SK-N-SH (cell line): ENCODE measurements at regions not wholly inside any gene's neighbourhood (a gene's known extent, or its start where the extent isn't known, plus 50 kb on each side); places are given as distances from the start of the nearest gene placed in this dataset.

Source experiments
- CTCF ChIA-PET: fragments of 300-600, 350-600 bp; formaldehyde crosslinking; extraction: SDS; loops from one replicate; lab custom pipeline; 2021; lab: Yijun Ruan, JAX
- POLR2A ChIA-PET: fragments of 350-600 bp; sonication (Branson Sonifier 250); formaldehyde crosslinking; extraction: SDS; loops from one replicate; lab custom pipeline; 2020; ENCODE audit warnings: antibody characterized with exemption, inconsistent platforms; lab: Yijun Ruan, JAX
- DNase-seq: peaks from one replicate; pipeline ENCODE4 v3.0.0; 2012
- H2AFZ ChIP-seq: fragments of 200-600 bp; sonication (generic); 2 replicates; pipeline ENCODE4 v1.8.1; 2016; ENCODE audit warnings: antibody characterized with exemption, mild to moderate bottlenecking, low read depth
- H3F3A ChIP-seq: fragments of 200-600 bp; sonication (generic); replicated peaks from 2 replicates; pipeline ENCODE3; 2016; ENCODE audit warnings: antibody characterized with exemption, mild to moderate bottlenecking; ENCODE audit not compliant: insufficient read depth
- H3K27ac ChIP-seq, 2 experiments: fragments of 200-500 bp in 1 of 2; fragments of 200-600 bp in 1 of 2; sonication (Bioruptor generic) in 1 of 2; sonication (generic), shearing (Covaris generic) in 1 of 2; 2 replicates each; pipeline versions ENCODE4 v1.5.1 to v1.6.1; 2014 to 2016; ENCODE audit warnings: low read depth in 2 of 2, inconsistent platforms in 1 of 2, low read length in 1 of 2, mild to moderate bottlenecking in 1 of 2, mixed read lengths in 1 of 2
- H3K27me3 ChIP-seq: fragments of 200-600 bp; sonication (generic), shearing (Covaris generic); 2 replicates; pipeline ENCODE4 v1.6.1; 2016; ENCODE audit warnings: mixed run types; ENCODE audit not compliant: insufficient read depth
- H3K36me3 ChIP-seq, 2 experiments: fragments of 200-500 bp in 1 of 2; fragments of 200-600 bp in 1 of 2; sonication (Bioruptor generic) in 1 of 2; sonication (generic) in 1 of 2; replicated peaks in 1 of 2; 2 replicates each; pipeline versions ENCODE3 to v1.5.1; 2014 to 2016; ENCODE audit warnings: low read length in 1 of 2, mild to moderate bottlenecking in 1 of 2; ENCODE audit not compliant: insufficient read depth in 2 of 2, control insufficient read depth in 1 of 2
- H3K4me1 ChIP-seq, 2 experiments: fragments of 200-500 bp in 1 of 2; fragments of 200-600 bp in 1 of 2; sonication (Bioruptor generic) in 1 of 2; sonication (generic), shearing (Covaris generic) in 1 of 2; 2 replicates each; pipeline versions ENCODE4 v1.5.1 to v1.6.1; 2014 to 2016; ENCODE audit warnings: low read depth in 1 of 2, low read length in 1 of 2, mixed run types in 1 of 2; ENCODE audit not compliant: insufficient read depth in 2 of 2, control insufficient read depth in 1 of 2
- H3K4me2 ChIP-seq: fragments of 200-600 bp; sonication (generic), shearing (Covaris generic); 2 replicates; pipeline ENCODE4 v1.6.1; 2017; ENCODE audit warnings: mixed run types
- H3K4me3 ChIP-seq, 2 experiments: fragments of 200-500 bp in 1 of 2; fragments of 200-600 bp in 1 of 2; sonication (Bioruptor generic) in 1 of 2; sonication (generic), shearing (Covaris generic) in 1 of 2; 2 replicates each; pipeline versions ENCODE4 v1.5.1 to v1.8.1; 2014 to 2016; ENCODE audit warnings: low read depth in 2 of 2, inconsistent platforms in 1 of 2, low read length in 1 of 2, mild to moderate bottlenecking in 1 of 2, mixed read lengths in 1 of 2, moderate library complexity in 1 of 2
- H3K79me2 ChIP-seq: fragments of 200-600 bp; sonication (generic); 2 replicates; pipeline ENCODE4 v1.8.1; 2017; ENCODE audit warnings: mild to moderate bottlenecking; ENCODE audit not compliant: insufficient read depth
- H3K9ac ChIP-seq: fragments of 200-600 bp; sonication (generic); 2 replicates; pipeline ENCODE4 v1.6.1; 2017; ENCODE audit warnings: mixed run types
- H3K9me2 ChIP-seq: fragments of 200-600 bp; sonication (generic); 2 replicates; pipeline ENCODE4 v1.6.1; 2017; ENCODE audit warnings: mixed run types
- H3K9me3 ChIP-seq: fragments of 200-600 bp; sonication (generic); 2 replicates; pipeline ENCODE4 v1.6.1; 2017; ENCODE audit warnings: mixed run types, mild to moderate bottlenecking, moderate library complexity
- H4K20me1 ChIP-seq: fragments of 200-600 bp; sonication (generic); 2 replicates; pipeline ENCODE4 v1.6.1; 2017; ENCODE audit warnings: mild to moderate bottlenecking, mixed run types; ENCODE audit not compliant: insufficient read depth
- CHD2 ChIP-seq: fragments of 150-350 bp; IDR thresholded peaks from 2 replicates; pipeline ENCODE4 v1.6.1; 2018; ENCODE audit warnings: low read length; ENCODE audit not compliant: partially characterized antibody
- EP300 ChIP-seq, 2 experiments: IDR thresholded peaks; 2 replicates each; pipeline versions ENCODE4 v1.4.0 to v1.6.1; 2012; ENCODE audit warnings: borderline replicate concordance in 1 of 2, low read depth in 1 of 2, low read length in 1 of 2
- JUND ChIP-seq: IDR thresholded peaks from 2 replicates; pipeline ENCODE4 v1.4.0; 2012
- MXI1 ChIP-seq: IDR thresholded peaks from 2 replicates; pipeline ENCODE4 v1.6.1; 2012; ENCODE audit warnings: mild to moderate bottlenecking, low read depth, low read length, improper control_type of control experiment
- NFIC ChIP-seq: IDR thresholded peaks from 2 replicates; pipeline ENCODE4 v1.4.0; 2012; ENCODE audit warnings: borderline replicate concordance
- POLR2AphosphoS5 ChIP-seq: IDR thresholded peaks from 2 replicates; pipeline ENCODE4 v1.6.1; 2012; ENCODE audit warnings: low read depth, low read length
- RAD21 ChIP-seq: IDR thresholded peaks from 2 replicates; pipeline ENCODE4 v1.6.1; 2012; ENCODE audit warnings: mild to moderate bottlenecking, low read length
- RCOR1 ChIP-seq: fragments of 150-350 bp; IDR thresholded peaks from 2 replicates; pipeline ENCODE4 v1.6.1; 2017; ENCODE audit warnings: antibody characterized with exemption, low read length
- RXRA ChIP-seq: IDR thresholded peaks from 2 replicates; pipeline ENCODE4 v1.4.0; 2012; ENCODE audit warnings: low read depth, mild to moderate bottlenecking, borderline replicate concordance
- SIN3A ChIP-seq: IDR thresholded peaks from 2 replicates; pipeline ENCODE4 v1.6.1; 2012; ENCODE audit warnings: low read depth, mild to moderate bottlenecking, low read length, moderate library complexity, borderline replicate concordance
- TCF12 ChIP-seq: IDR thresholded peaks from 2 replicates; pipeline ENCODE4 v1.4.0; 2012
- YY1 ChIP-seq: IDR thresholded peaks from 2 replicates; pipeline ENCODE4 v1.4.0; 2012; ENCODE audit warnings: low read depth, mild to moderate bottlenecking
- WGBS: methylation state at CpG from one replicate; pipeline ENCODE4 v1.1.6; 2017; ENCODE audit warnings: low lambda C conversion rate; 5-methylcytosine and 5-hydroxymethylcytosine counted together
- TF ChIP-seq, protein P1 (sequence below): IDR thresholded peaks from 2 replicates; pipeline ENCODE4 v1.4.0; 2012; ENCODE audit warnings: low read depth
- TF ChIP-seq, protein P2 (sequence below): IDR thresholded peaks from 2 replicates; pipeline ENCODE4 v1.6.1; 2012; ENCODE audit warnings: mild to moderate bottlenecking, low read depth, low read length, moderate library complexity
- TF ChIP-seq, protein P3 (sequence below): IDR thresholded peaks from 2 replicates; pipeline ENCODE4; 2012

DNA sequence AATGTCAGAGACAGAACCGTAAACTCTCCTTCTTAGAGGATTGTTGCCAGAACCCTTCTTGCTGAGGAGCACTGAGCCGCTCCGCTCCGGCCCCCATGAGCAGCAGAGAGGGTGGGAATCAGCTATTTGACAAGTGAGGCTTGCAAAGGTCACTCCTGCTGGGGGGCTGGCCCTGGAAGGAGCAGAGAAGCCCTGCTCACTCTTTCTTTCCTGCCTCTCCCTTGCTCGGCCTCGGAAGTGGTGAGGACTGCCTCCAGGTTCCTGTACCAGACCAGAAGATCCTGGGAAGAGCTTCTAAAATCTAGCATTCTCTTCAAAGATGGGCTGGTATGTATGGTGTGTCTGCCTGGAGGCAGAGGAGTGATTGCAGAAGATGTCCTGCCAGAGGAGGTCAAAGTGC is 168.6 kb upstream of the NECTIN1 start:
- Histone ChIP-seq H3K36me3 (no peaks in the 10 kb centered on the region), H3K79me2 (no peaks in the 10 kb centered on the region), H4K20me1 (no peaks in the 10 kb centered on the region), H3K4me1 (peaks cover 0 to 50% of the 10 kb centered on the region in 2 experiments; a peak in 2 of 4 replicates), H3K4me2 (no peak overlapping the region), H3K9me2 (no peaks in the 10 kb centered on the region), H3F3A (no peaks in the 10 kb centered on the region), H3K9me3 (no peaks in the 10 kb centered on the region), H2AFZ (no peak overlapping the region)
- 70% methylated on average over 4 of the region's 6 CpGs for WGBS
- ChIA-PET POLR2A (interaction anchor here (1.1 kb wide), 1 partner anchor 118 kb away, joined by 3 read pairs; no protein-coding TSS in a partner anchor), CTCF (interaction anchor here (1.0 to 2.7 kb wide), 4 partner anchors 10 to 237 kb away, joined by 3 to 16 read pairs (median 4); no protein-coding TSS in a partner anchor)
- DNase-seq = no peak
- TF ChIP-seq JUND (no peak), RXRA (no peak), EP300 (IDR thresholded peaks at IDR 0.05; ENCODE audit: borderline replicate concordance in 1 of 2, low read depth in 1 of 2, low read length in 1 of 2) (no peak), NFIC (no peak), RCOR1 (no peak), TCF12 (no peak), SIN3A (no peak), MXI1 (no peak), CHD2 (no peak)
- TF ChIP-seq, protein P1, sequence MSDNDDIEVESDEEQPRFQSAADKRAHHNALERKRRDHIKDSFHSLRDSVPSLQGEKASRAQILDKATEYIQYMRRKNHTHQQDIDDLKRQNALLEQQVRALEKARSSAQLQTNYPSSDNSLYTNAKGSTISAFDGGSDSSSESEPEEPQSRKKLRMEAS = no peak
- TF ChIP-seq, all 33 proteins: peak for 0
- Histone ChIP-seq H3K27me3 (peaks cover 19% of the 10 kb centered on the region; the same call in 1 of the 2 replicates), H3K4me3 (no peak overlapping the region), H3K9ac (no peak overlapping the region), H3K27ac (no peak overlapping the region)

DNA sequence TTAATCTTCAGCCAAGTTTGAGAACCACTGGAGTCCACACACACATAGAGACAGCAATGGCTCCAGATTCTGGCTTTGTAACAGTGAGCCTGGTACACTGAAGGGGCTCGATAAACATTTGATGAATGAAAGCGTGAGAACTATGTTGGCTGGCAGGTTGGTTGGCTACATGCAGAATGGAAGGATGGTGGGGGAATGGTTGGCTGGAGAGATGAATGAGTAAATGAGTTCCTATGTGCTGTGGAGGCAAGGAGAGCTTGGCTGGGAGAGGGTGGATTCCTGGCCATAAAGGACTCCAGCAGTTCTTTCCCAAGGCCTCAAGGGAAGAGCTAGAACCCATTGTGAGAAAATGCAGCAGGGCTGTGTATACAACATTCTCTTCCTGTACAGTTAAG is 168.0 kb upstream of the NECTIN1 start:
- TF ChIP-seq, protein P2, sequence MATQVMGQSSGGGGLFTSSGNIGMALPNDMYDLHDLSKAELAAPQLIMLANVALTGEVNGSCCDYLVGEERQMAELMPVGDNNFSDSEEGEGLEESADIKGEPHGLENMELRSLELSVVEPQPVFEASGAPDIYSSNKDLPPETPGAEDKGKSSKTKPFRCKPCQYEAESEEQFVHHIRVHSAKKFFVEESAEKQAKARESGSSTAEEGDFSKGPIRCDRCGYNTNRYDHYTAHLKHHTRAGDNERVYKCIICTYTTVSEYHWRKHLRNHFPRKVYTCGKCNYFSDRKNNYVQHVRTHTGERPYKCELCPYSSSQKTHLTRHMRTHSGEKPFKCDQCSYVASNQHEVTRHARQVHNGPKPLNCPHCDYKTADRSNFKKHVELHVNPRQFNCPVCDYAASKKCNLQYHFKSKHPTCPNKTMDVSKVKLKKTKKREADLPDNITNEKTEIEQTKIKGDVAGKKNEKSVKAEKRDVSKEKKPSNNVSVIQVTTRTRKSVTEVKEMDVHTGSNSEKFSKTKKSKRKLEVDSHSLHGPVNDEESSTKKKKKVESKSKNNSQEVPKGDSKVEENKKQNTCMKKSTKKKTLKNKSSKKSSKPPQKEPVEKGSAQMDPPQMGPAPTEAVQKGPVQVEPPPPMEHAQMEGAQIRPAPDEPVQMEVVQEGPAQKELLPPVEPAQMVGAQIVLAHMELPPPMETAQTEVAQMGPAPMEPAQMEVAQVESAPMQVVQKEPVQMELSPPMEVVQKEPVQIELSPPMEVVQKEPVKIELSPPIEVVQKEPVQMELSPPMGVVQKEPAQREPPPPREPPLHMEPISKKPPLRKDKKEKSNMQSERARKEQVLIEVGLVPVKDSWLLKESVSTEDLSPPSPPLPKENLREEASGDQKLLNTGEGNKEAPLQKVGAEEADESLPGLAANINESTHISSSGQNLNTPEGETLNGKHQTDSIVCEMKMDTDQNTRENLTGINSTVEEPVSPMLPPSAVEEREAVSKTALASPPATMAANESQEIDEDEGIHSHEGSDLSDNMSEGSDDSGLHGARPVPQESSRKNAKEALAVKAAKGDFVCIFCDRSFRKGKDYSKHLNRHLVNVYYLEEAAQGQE = no peak
- TF ChIP-seq, protein P3, sequence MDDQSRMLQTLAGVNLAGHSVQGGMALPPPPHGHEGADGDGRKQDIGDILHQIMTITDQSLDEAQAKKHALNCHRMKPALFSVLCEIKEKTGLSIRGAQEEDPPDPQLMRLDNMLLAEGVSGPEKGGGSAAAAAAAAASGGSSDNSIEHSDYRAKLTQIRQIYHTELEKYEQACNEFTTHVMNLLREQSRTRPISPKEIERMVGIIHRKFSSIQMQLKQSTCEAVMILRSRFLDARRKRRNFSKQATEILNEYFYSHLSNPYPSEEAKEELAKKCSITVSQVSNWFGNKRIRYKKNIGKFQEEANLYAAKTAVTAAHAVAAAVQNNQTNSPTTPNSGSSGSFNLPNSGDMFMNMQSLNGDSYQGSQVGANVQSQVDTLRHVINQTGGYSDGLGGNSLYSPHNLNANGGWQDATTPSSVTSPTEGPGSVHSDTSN = no peak
- TF ChIP-seq YY1 (no peak), POLR2AphosphoS5 (no peak), RAD21 (no peak), RCOR1 (no peak)
- no peak overlapping the region for H3K9ac ChIP-seq
- no peaks in the 10 kb centered on the region for H3K79me2 ChIP-seq
- no peak for DNase-seq
- H4K20me1 ChIP-seq = no peaks in the 10 kb centered on the region
- WGBS = 10% methylated on average over 2 of the region's 2 CpGs
- ChIA-PET CTCF (interaction anchor here (1.0 to 2.7 kb wide), 4 partner anchors 11 to 211 kb away, joined by 3 to 16 read pairs (median 5); no protein-coding TSS in a partner anchor), POLR2A (interaction anchor here (1.1 kb wide), 1 partner anchor 118 kb away, joined by 3 read pairs; no protein-coding TSS in a partner anchor)
- no peak overlapping the region for H3K4me2 ChIP-seq
- H3K27ac ChIP-seq = no peak overlapping the region
- no peaks in the 10 kb centered on the region for H3K36me3 ChIP-seq
- peaks cover 19% of the 10 kb centered on the region for H3K27me3 ChIP-seq
- no peaks in the 10 kb centered on the region for H3F3A ChIP-seq
- peaks cover 0 to 52% of the 10 kb centered on the region in 2 experiments; a peak in 2 of 4 replicates for H3K4me1 ChIP-seq
- H3K9me3 ChIP-seq = no peaks in the 10 kb centered on the region
- no peaks in the 10 kb centered on the region for H3K9me2 ChIP-seq
- H2AFZ ChIP-seq = no peak overlapping the region
- H3K4me3 ChIP-seq = no peak overlapping the region
